Neural cell (in vitro differentiated cells): ENCODE measurements at regions not wholly inside any gene's neighbourhood (a gene's known extent, or its start where the extent isn't known, plus 50 kb on each side); places are given as distances from the start of the nearest gene placed in this dataset.

Experiments
- H2AFZ ChIP-seq: fragments of 200-600, 300-800 bp; sonication (generic), shearing (Covaris generic); 2 replicates; pipeline ENCODE4 v1.6.0; 2014; ENCODE audit warnings: low read depth, mild to moderate bottlenecking, antibody characterized with exemption, low read length, moderate library complexity
- H3F3A ChIP-seq: fragments of 200-600 bp; shearing (Covaris generic); 2 replicates; pipeline ENCODE4 v1.6.1; 2016; ENCODE audit warnings: mild to moderate bottlenecking, moderate library complexity, mixed read lengths, antibody characterized with exemption, low read length; ENCODE audit not compliant: insufficient read depth, poor library complexity, severe bottlenecking
- H3K27ac ChIP-seq: fragments of 200-600, 300-800 bp; sonication (generic), shearing (Covaris generic); 2 replicates; pipeline ENCODE4 v1.5.1; 2014; ENCODE audit warnings: mild to moderate bottlenecking, low read length, moderate library complexity
- H3K27me3 ChIP-seq: fragments of 300-800, 200-600 bp; sonication (generic), shearing (Covaris generic); 2 replicates; pipeline ENCODE4 v1.6.0; 2014; ENCODE audit warnings: mild to moderate bottlenecking, low read depth, low read length, moderate library complexity; ENCODE audit not compliant: insufficient read depth
- H3K36me3 ChIP-seq: fragments of 300-800, 200-600 bp; sonication (generic), shearing (Covaris generic); 2 replicates; pipeline ENCODE4 v1.5.1; 2014; ENCODE audit warnings: mild to moderate bottlenecking, antibody characterized with exemption, low read length, moderate library complexity; ENCODE audit not compliant: insufficient read depth
- H3K4me2 ChIP-seq: fragments of 300-800, 200-600 bp; sonication (generic), shearing (Covaris generic); 2 replicates; pipeline ENCODE4 v1.6.0; 2014; ENCODE audit warnings: mild to moderate bottlenecking, low read length
- H3K4me3 ChIP-seq: fragments of 300-800, 200-600 bp; sonication (generic), shearing (Covaris generic); 2 replicates; pipeline ENCODE4 v1.5.1; 2014; ENCODE audit warnings: mild to moderate bottlenecking, low read length, moderate library complexity
- H3K79me2 ChIP-seq: fragments of 200-600 bp; shearing (Covaris generic); replicated peaks from 2 replicates; pipeline ENCODE4 v1.6.0; 2014; ENCODE audit warnings: mild to moderate bottlenecking, low read length, moderate library complexity; ENCODE audit not compliant: insufficient read depth
- H3K9ac ChIP-seq: fragments of 300-800, 200-600 bp; sonication (generic), shearing (Covaris generic); 2 replicates; pipeline ENCODE4 v1.6.1; 2016; ENCODE audit warnings: mild to moderate bottlenecking, low read length, mixed read lengths
- H3K9me2 ChIP-seq: fragments of 200-600 bp; shearing (Covaris generic); 2 replicates; pipeline ENCODE4 v1.6.1; 2016; ENCODE audit warnings: mild to moderate bottlenecking, low read length, mixed read lengths; ENCODE audit not compliant: insufficient read depth
- H3K9me3 ChIP-seq: fragments of 200-600, 300-800 bp; sonication (generic), shearing (Covaris generic); 2 replicates; pipeline ENCODE4 v1.6.1; 2016; ENCODE audit warnings: mild to moderate bottlenecking, mixed run types, low read length, moderate library complexity, mixed read lengths
- H4K20me1 ChIP-seq: fragments of 200-600 bp; shearing (Covaris generic); 2 replicates; pipeline ENCODE4 v1.6.1; 2016; ENCODE audit warnings: mild to moderate bottlenecking, mixed run types; ENCODE audit not compliant: insufficient read depth
- CTCF ChIP-seq: fragments of 450-650 bp; IDR thresholded peaks from 2 replicates; pipeline ENCODE4 v1.5.1; 2014; ENCODE audit warnings: antibody characterized with exemption, mild to moderate bottlenecking, moderate library complexity; ENCODE audit not compliant: poor library complexity, severe bottlenecking
- EP300 ChIP-seq: fragments of 450-650 bp; conservative IDR thresholded peaks from 2 replicates; pipeline ENCODE4 v1.6.1; 2014; ENCODE audit warnings: antibody characterized with exemption, mild to moderate bottlenecking, moderate library complexity; ENCODE audit not compliant: poor library complexity, severe bottlenecking
- EZH2 ChIP-seq: fragments of 200-600, 300-800 bp; shearing (Covaris generic), sonication (generic); IDR thresholded peaks from 2 replicates; pipeline ENCODE4 v1.6.1; 2014; ENCODE audit warnings: antibody characterized with exemption, low read length, borderline replicate concordance, mild to moderate bottlenecking; ENCODE audit not compliant: insufficient read depth, poor library complexity, severe bottlenecking
- MXI1 ChIP-seq: fragments of 450-650 bp; conservative IDR thresholded peaks from 2 replicates; pipeline ENCODE4 v1.6.1; 2014; ENCODE audit warnings: antibody characterized with exemption, mild to moderate bottlenecking; ENCODE audit not compliant: poor library complexity, severe bottlenecking
- POLR2AphosphoS5 ChIP-seq: IDR thresholded peaks from 2 replicates; pipeline ENCODE4 v1.6.1; 2012
- RAD21 ChIP-seq: fragments of 450-650 bp; conservative IDR thresholded peaks from 2 replicates; pipeline ENCODE4 v1.6.1; 2014; ENCODE audit warnings: antibody characterized with exemption, mild to moderate bottlenecking, moderate library complexity
- REST ChIP-seq: IDR thresholded peaks from 2 replicates; pipeline ENCODE4 v1.6.1; 2012; ENCODE audit warnings: borderline replicate concordance
- SMC3 ChIP-seq: fragments of 450-650 bp; conservative IDR thresholded peaks from 2 replicates; pipeline ENCODE4 v1.6.1; 2014; ENCODE audit warnings: antibody characterized with exemption, mild to moderate bottlenecking, moderate library complexity; ENCODE audit not compliant: poor library complexity
- TAF1 ChIP-seq: IDR thresholded peaks from 2 replicates; pipeline ENCODE4 v1.6.1; 2012; ENCODE audit warnings: low read depth

- Histone ChIP-seq H3K9me3 (no peaks in the 10 kb centered on the region), H3K9ac (no peak overlapping the region), H3K27me3 (no peaks in the 10 kb centered on the region), H4K20me1 (no peaks in the 10 kb centered on the region), H3F3A (no peaks in the 10 kb centered on the region), H3K4me2 (no peak overlapping the region), H3K36me3 (no peaks in the 10 kb centered on the region), H3K4me3 (no peak overlapping the region), H2AFZ (no peak overlapping the region), H3K27ac (no peak overlapping the region), H3K79me2 (no peaks in the 10 kb centered on the region), H3K9me2 (no peaks in the 10 kb centered on the region)
- TF ChIP-seq CTCF, result no peak
- no peak for TF ChIP-seq RAD21
- TF ChIP-seq MXI1, result no peak
Measured at GRCh38 chr1:78263946-78264345, 218.2 kb downstream of the GIPC2 start.

- H2AFZ ChIP-seq, result no peak overlapping the region
- no peaks in the 10 kb centered on the region for H4K20me1 ChIP-seq
- H3K9me2 ChIP-seq, result no peaks in the 10 kb centered on the region
- no peaks in the 10 kb centered on the region for H3K36me3 ChIP-seq
- H3K27me3 ChIP-seq, result no peaks in the 10 kb centered on the region
- H3K9ac ChIP-seq, result no peak overlapping the region
- H3K79me2 ChIP-seq, result no peaks in the 10 kb centered on the region
- no peaks in the 10 kb centered on the region for H3K9me3 ChIP-seq
- H3K4me2 ChIP-seq, result no peak overlapping the region
- H3K27ac ChIP-seq, result no peak overlapping the region
- H3F3A ChIP-seq, result no peaks in the 10 kb centered on the region
- no peak overlapping the region for H3K4me3 ChIP-seq
- TF ChIP-seq EP300 (no peak), POLR2AphosphoS5 (no peak), EZH2 (no peak), TAF1 (no peak), CTCF (no peak), SMC3 (no peak), MXI1 (no peak), RAD21 (no peak), REST (no peak)
Measured at GRCh38 chr1:78267513-78268218, 221.9 kb downstream of the GIPC2 start.
